ENCODE measurements at regions not wholly inside any gene's neighbourhood (a gene's known extent, or its start where the extent isn't known, plus 50 kb on each side); places are given as distances from the start of the nearest gene placed in this dataset.

DNA sequence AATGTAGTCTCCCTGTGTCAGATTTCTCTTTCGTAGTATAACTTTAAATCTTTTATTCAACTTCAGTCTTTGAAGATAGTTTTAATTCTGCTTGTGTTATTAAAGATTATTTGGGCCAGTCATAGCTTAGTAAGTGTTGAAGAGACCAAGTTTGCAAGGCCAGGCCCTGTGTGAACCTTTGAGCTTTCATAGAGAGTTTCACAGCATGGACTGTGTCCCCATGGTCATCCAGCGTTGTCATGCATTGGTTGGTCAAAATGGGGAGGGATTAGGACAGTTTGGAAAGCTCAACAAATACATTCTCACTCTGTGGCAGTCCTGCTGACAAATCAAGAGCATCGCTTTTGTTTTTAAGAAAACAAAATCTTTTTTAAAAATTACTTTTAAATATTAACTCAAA is 74.6 kb upstream of the FAM83B start:
- Mint-ChIP-seq H3K4me1 (ENCODE audit: low read depth, unreplicated experiment) (no peaks in the 10 kb centered on the region), H3K27me3 (ENCODE audit: unreplicated experiment) (no peaks in the 10 kb centered on the region), H3K9me3 (ENCODE audit: low read depth, unreplicated experiment) (no peaks in the 10 kb centered on the region), H3K36me3 (ENCODE audit: insufficient read depth, unreplicated experiment) (no peaks in the 10 kb centered on the region), H3K4me3 (ENCODE audit: low read depth, unreplicated experiment) (no peak overlapping the region), H3K27ac (ENCODE audit: unreplicated experiment) (no peak overlapping the region)
- no TSS peak for BruUV-seq (replicated peaks)
- no peak for TF ChIP-seq CTCF (IDR thresholded peaks at IDR 0.05; ENCODE audit: unreplicated experiment)
- DNase-seq = no peak
- intact Hi-C loops (cut with micrococcal nuclease; ENCODE audit: unreplicated experiment) = no loop called here
- CTCF ChIA-PET = no interaction called here

GRCh38 chr6:54772610-54773009 is 74.0 kb upstream of the FAM83B start:
- Mint-ChIP-seq H3K27ac (ENCODE audit: unreplicated experiment) (no peak overlapping the region), H3K9me3 (ENCODE audit: low read depth, unreplicated experiment) (no peaks in the 10 kb centered on the region), H3K4me3 (ENCODE audit: low read depth, unreplicated experiment) (no peak overlapping the region), H3K4me1 (ENCODE audit: low read depth, unreplicated experiment) (no peaks in the 10 kb centered on the region), H3K36me3 (ENCODE audit: insufficient read depth, unreplicated experiment) (no peaks in the 10 kb centered on the region), H3K27me3 (ENCODE audit: unreplicated experiment) (no peaks in the 10 kb centered on the region)
- intact Hi-C loops (cut with micrococcal nuclease; ENCODE audit: unreplicated experiment) = no loop called here
- no TSS peak for BruUV-seq (replicated peaks)
- no peak for DNase-seq
- CTCF ChIA-PET = no interaction called here
- TF ChIP-seq CTCF (IDR thresholded peaks at IDR 0.05; ENCODE audit: unreplicated experiment) = no peak

- TF ChIP-seq CTCF (IDR thresholded peaks at IDR 0.05; ENCODE audit: unreplicated experiment) = no peak
- Mint-ChIP-seq H3K9me3 (ENCODE audit: low read depth, unreplicated experiment) (no peaks in the 10 kb centered on the region), H3K4me1 (ENCODE audit: low read depth, unreplicated experiment) (no peaks in the 10 kb centered on the region), H3K36me3 (ENCODE audit: insufficient read depth, unreplicated experiment) (no peaks in the 10 kb centered on the region), H3K4me3 (ENCODE audit: low read depth, unreplicated experiment) (no peak overlapping the region), H3K27me3 (ENCODE audit: unreplicated experiment) (no peaks in the 10 kb centered on the region), H3K27ac (ENCODE audit: unreplicated experiment) (no peak overlapping the region)
- no TSS peak for BruUV-seq (replicated peaks)
- intact Hi-C loops (cut with micrococcal nuclease; ENCODE audit: unreplicated experiment) = no loop called here
- CTCF ChIA-PET = interaction anchor here (0.7 kb wide), 1 partner anchor 1338 kb away, joined by 3 read pairs; no protein-coding TSS in a partner anchor
- no peak for DNase-seq
Measured at GRCh38 chr6:54775576-54775975, 71.0 kb upstream of the FAM83B start.

DNA sequence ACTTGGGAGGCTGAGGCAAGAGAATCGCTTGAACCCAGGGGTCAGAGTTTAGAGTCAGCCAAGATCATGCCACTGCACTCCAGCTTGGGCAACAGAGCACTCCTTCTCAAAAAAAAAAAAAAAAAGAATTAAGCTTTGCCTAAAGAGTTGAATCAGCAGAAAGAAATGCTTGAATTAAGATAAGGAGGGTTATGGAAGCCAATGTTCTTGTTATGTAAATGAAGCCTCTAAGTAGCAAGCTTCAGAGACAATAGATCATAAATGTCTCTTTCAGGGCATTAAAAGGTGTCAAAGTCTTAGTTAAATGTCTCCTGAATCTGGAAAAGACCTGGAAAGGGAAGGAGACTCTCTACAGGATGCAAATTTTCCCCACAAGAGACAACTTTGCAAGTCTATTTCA is 69.7 kb upstream of the FAM83B start:
- Mint-ChIP-seq H3K4me1 (ENCODE audit: low read depth, unreplicated experiment) (no peaks in the 10 kb centered on the region), H3K4me3 (ENCODE audit: low read depth, unreplicated experiment) (no peak overlapping the region), H3K36me3 (ENCODE audit: insufficient read depth, unreplicated experiment) (no peaks in the 10 kb centered on the region), H3K9me3 (ENCODE audit: low read depth, unreplicated experiment) (no peaks in the 10 kb centered on the region), H3K27me3 (ENCODE audit: unreplicated experiment) (no peaks in the 10 kb centered on the region), H3K27ac (ENCODE audit: unreplicated experiment) (no peak overlapping the region)
- no peak for TF ChIP-seq CTCF (IDR thresholded peaks at IDR 0.05; ENCODE audit: unreplicated experiment)
- CTCF ChIA-PET = interaction anchor here (0.9 kb wide), 1 partner anchor 10 kb away, joined by 3 read pairs; no protein-coding TSS in a partner anchor
- intact Hi-C loops (cut with micrococcal nuclease; ENCODE audit: unreplicated experiment) = no loop called here
- DNase-seq = no peak
- BruUV-seq (replicated peaks) = no TSS peak

Data from Calu3 (cell line).